Astrocyte of the spinal cord (primary cell): ENCODE measurements at regions not wholly inside any gene's neighbourhood (a gene's known extent, or its start where the extent isn't known, plus 50 kb on each side); places are given as distances from the start of the nearest gene placed in this dataset.

Experiments
- DNase-seq: peaks from one replicate; pipeline ENCODE4 v3.0.0; 2011; ENCODE audit warnings: low read depth, low spot score
- H3K4me3 ChIP-seq: 2 replicates; pipeline ENCODE4 v1.5.1; 2011; ENCODE audit warnings: low read depth, mild to moderate bottlenecking, low read length, moderate library complexity
- CTCF ChIP-seq: IDR thresholded peaks from 2 replicates; pipeline ENCODE4 v1.5.1; 2012; ENCODE audit warnings: low read depth, mild to moderate bottlenecking, low read length, inconsistent platforms
- in situ Hi-C: cut with HindIII; loops from 2 replicates; pipeline ENCODE4 v1.10.0; 2017; ENCODE audit warnings: low sequenced_read_pairs

GRCh38 chr22:49643998-49644397 lies 183.7 kb downstream of the BRD1 start:
- DNase-seq, result no peak
- no peak overlapping the region for H3K4me3 ChIP-seq
- TF ChIP-seq CTCF, result no peak
- in situ Hi-C loops, result no loop called here

GRCh38 chr22:49643466-49643865 lies 184.2 kb downstream of the BRD1 start:
- no peak for DNase-seq
- in situ Hi-C loops, result no loop called here
- no peak overlapping the region for H3K4me3 ChIP-seq
- TF ChIP-seq CTCF, result no peak

GRCh38 chr22:49642741-49643140 lies 184.9 kb downstream of the BRD1 start:
- no peak for TF ChIP-seq CTCF
- no peak overlapping the region for H3K4me3 ChIP-seq
- in situ Hi-C loops, result no loop called here
- no peak for DNase-seq

GRCh38 chr22:49642331-49642730 lies 185.3 kb downstream of the BRD1 start:
- no peak overlapping the region for H3K4me3 ChIP-seq
- in situ Hi-C loops, result no loop called here
- no peak for TF ChIP-seq CTCF
- no peak for DNase-seq

- no peak for DNase-seq
- in situ Hi-C loops, result no loop called here
- H3K4me3 ChIP-seq, result no peak overlapping the region
- no peak for TF ChIP-seq CTCF
Observed at GRCh38 chr22:49641770-49642313, 185.8 kb downstream of the BRD1 start.

- H3K4me3 ChIP-seq, result no peak overlapping the region
- no peak for TF ChIP-seq CTCF
- in situ Hi-C loops, result no loop called here
- DNase-seq, result no peak
Observed at GRCh38 chr22:49640366-49641095, 187.1 kb downstream of the BRD1 start.
